Activated naive CD8-positive, alpha-beta T cell treated with anti-CD3 and anti-CD28 coated beads, Interleukin-2, amount 50 U/mL, for 24 hours (primary cell): ENCODE measurements at regions not wholly inside any gene's neighbourhood (a gene's known extent, or its start where the extent isn't known, plus 50 kb on each side); places are given as distances from the start of the nearest gene placed in this dataset.
"Not testable (repeated sequence)": the region's sequence is repeated elsewhere in the genome, so short reads cannot be mapped to it uniquely, and the experiment has no call there.

Experiments used
- ATAC-seq: fragments of 150-1000 bp; cut with Tn5 transposase; one replicate; pipeline ENCODE4 v1.10.0; 2021
- DNase-seq: peaks from one replicate; pipeline ENCODE4 v3.0.0; 2021
- H3K27ac Mint-ChIP-seq: one replicate; pipeline ENCODE4 v1.8.0; 2021; ENCODE audit warnings: mild to moderate bottlenecking, mixed read lengths
- H3K27me3 Mint-ChIP-seq: one replicate; pipeline ENCODE4 v1.8.0; 2021; ENCODE audit warnings: mixed read lengths
- H3K36me3 Mint-ChIP-seq: one replicate; pipeline ENCODE4 v1.8.0; 2021; ENCODE audit warnings: low read depth, mixed read lengths
- H3K4me1 Mint-ChIP-seq: one replicate; pipeline ENCODE4 v1.8.0; 2021; ENCODE audit warnings: mixed read lengths
- H3K4me3 Mint-ChIP-seq: one replicate; pipeline ENCODE4 v1.8.0; 2021; ENCODE audit warnings: mild to moderate bottlenecking, moderate library complexity, mixed read lengths
- H3K9me3 Mint-ChIP-seq: one replicate; pipeline ENCODE4 v1.8.0; 2021; ENCODE audit warnings: mixed read lengths

DNA sequence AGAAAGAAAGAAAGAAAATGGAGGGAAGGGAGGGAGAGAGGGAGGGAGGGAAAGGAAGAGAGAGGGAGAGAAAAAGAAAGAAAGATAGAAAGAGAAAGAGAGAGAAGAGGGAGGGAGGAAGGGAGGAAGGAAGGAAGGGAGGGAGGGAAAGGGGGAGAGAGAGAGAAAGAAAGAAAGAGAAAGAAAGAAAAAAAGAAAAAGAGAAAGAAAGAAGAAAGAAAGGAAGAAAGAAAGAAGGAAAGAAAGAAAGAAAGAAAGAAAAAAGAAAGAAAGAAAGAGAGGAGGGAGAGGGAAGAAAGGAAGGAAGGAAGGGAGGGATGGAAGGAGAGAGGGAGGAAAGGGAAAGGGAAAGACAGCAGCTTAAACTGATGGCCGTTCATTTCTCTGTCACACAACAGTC is 457.5 kb downstream of the PDZRN4 start:
- H3K27me3 Mint-ChIP-seq: no peaks in the 10 kb centered on the region
- no peak for DNase-seq
- no peaks in the 10 kb centered on the region for H3K36me3 Mint-ChIP-seq
- no peak overlapping the region for H3K27ac Mint-ChIP-seq
- no peak overlapping the region for H3K4me3 Mint-ChIP-seq
- no peaks in the 10 kb centered on the region for H3K9me3 Mint-ChIP-seq
- ATAC-seq: no peak
- no peaks in the 10 kb centered on the region for H3K4me1 Mint-ChIP-seq

DNA sequence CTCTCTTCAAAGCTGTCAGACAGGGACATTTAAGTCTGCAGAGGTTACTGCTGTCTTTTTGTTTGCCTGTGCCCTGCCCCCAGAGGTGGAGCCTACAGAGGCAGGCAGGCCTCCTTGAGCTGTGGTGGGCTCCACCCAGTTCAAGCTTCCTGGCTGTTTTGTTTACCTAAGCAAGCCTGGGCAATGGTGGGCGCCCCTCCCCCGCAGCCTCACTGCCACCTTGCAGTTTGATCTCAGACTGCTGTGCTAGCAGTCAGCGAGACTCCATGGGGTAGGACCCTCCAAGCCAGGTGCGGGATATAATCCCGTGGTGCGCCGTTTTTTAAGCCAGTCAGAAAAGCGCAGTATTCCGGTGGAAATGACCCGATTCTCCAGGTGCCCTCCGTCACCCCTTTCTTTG is 454.7 kb downstream of the PDZRN4 start:
- not testable (repeated sequence) for H3K4me1 Mint-ChIP-seq, H3K27me3 Mint-ChIP-seq, H3K36me3 Mint-ChIP-seq, H3K4me3 Mint-ChIP-seq, H3K27ac Mint-ChIP-seq, DNase-seq, ATAC-seq, H3K9me3 Mint-ChIP-seq

- Mint-ChIP-seq H3K4me3 (no peak overlapping the region), H3K36me3 (no peaks in the 10 kb centered on the region)
Observed at GRCh38 chr12:41636653-41637052, 448.5 kb downstream of the PDZRN4 start.

GRCh38 chr12:41635626-41636364 is 447.7 kb downstream of the PDZRN4 start:
- H3K4me1 Mint-ChIP-seq: no peaks in the 10 kb centered on the region
- H3K27me3 Mint-ChIP-seq: no peaks in the 10 kb centered on the region
- no peak overlapping the region for H3K4me3 Mint-ChIP-seq
- no peak overlapping the region for H3K27ac Mint-ChIP-seq
- ATAC-seq: no peak
- H3K9me3 Mint-ChIP-seq: peaks cover 4% of the 10 kb centered on the region
- H3K36me3 Mint-ChIP-seq: no peaks in the 10 kb centered on the region
- DNase-seq: no peak

More at GRCh38 chr12:41636653-41637052, 448.5 kb downstream of the PDZRN4 start:
- H3K27me3 Mint-ChIP-seq: no peaks in the 10 kb centered on the region
- DNase-seq: no peak
- ATAC-seq: no peak
- H3K27ac Mint-ChIP-seq: no peak overlapping the region
- H3K4me1 Mint-ChIP-seq: no peaks in the 10 kb centered on the region
- H3K9me3 Mint-ChIP-seq: no peaks in the 10 kb centered on the region

GRCh38 chr12:41634091-41634490 is 446.0 kb downstream of the PDZRN4 start:
- Mint-ChIP-seq H3K27me3 (no peaks in the 10 kb centered on the region), H3K27ac (no peak overlapping the region), H3K9me3 (peaks cover 10% of the 10 kb centered on the region)

GRCh38 chr12:41629611-41630010 is 441.5 kb downstream of the PDZRN4 start:
- H3K27ac Mint-ChIP-seq: no peak overlapping the region
- no peaks in the 10 kb centered on the region for H3K4me1 Mint-ChIP-seq
- H3K9me3 Mint-ChIP-seq: peaks cover 22% of the 10 kb centered on the region
- no peak for ATAC-seq
- H3K36me3 Mint-ChIP-seq: no peaks in the 10 kb centered on the region
- DNase-seq: no peak
- no peak overlapping the region for H3K4me3 Mint-ChIP-seq
- H3K27me3 Mint-ChIP-seq: peaks cover 3% of the 10 kb centered on the region

More at GRCh38 chr12:41634091-41634490, 446.0 kb downstream of the PDZRN4 start:
- H3K4me3 Mint-ChIP-seq: no peak overlapping the region
- no peak for ATAC-seq
- no peaks in the 10 kb centered on the region for H3K4me1 Mint-ChIP-seq
- DNase-seq: no peak
- H3K36me3 Mint-ChIP-seq: no peaks in the 10 kb centered on the region

- DNase-seq (no peak), ATAC-seq (no peak)
- Mint-ChIP-seq H3K4me1 (no peaks in the 10 kb centered on the region), H3K4me3 (no peak overlapping the region), H3K9me3 (peaks cover 22% of the 10 kb centered on the region), H3K36me3 (no peaks in the 10 kb centered on the region), H3K27me3 (peaks cover 3% of the 10 kb centered on the region), H3K27ac (no peak overlapping the region)
Observed at GRCh38 chr12:41627476-41627875, 439.4 kb downstream of the PDZRN4 start.

DNA sequence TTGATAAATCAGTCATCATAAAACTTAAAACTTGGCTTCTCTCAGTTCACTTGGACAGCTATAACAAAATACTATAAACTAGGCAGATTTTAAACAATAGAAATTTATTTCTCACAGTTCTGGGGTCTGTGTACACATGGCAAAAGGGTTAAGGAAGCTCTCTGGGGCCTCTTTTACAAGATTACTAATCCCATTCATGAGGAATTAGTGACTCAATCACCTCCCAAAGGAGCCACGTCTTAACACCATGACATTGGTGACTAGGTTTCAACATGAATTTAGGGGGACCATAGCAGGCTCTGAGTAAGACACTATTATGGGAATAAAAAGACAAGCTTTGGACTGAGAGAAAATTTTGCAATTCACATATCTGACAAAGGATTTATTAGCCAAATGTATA is 436.5 kb downstream of the PDZRN4 start:
- ATAC-seq (no peak), DNase-seq (no peak)
- H3K9me3 Mint-ChIP-seq: peaks cover 17% of the 10 kb centered on the region
- no peak overlapping the region for H3K4me3 Mint-ChIP-seq
- peaks cover 3% of the 10 kb centered on the region for H3K27me3 Mint-ChIP-seq
- H3K36me3 Mint-ChIP-seq: no peaks in the 10 kb centered on the region
- no peaks in the 10 kb centered on the region for H3K4me1 Mint-ChIP-seq
- no peak overlapping the region for H3K27ac Mint-ChIP-seq
